Stomach (tissue), 8 donors: ENCODE measurements at regions not wholly inside any gene's neighbourhood (a gene's known extent, or its start where the extent isn't known, plus 50 kb on each side); places are given as distances from the start of the nearest gene placed in this dataset.

Experiments used
- DNase-seq, 2 donors: peaks; one replicate each; pipeline versions ENCODE4 v3.0.0 to v3.0.0-alpha.2; 2013 to 2019
- H3K27ac ChIP-seq, 5 donors: fragments of 200-600 bp in 4 of 5; sonication (generic) in 4 of 5; one replicate each; pipeline ENCODE4 v1.5.1; 2013 to 2019; ENCODE audit warnings: mild to moderate bottlenecking in 1 of 5, moderate library complexity in 1 of 5
- H3K27me3 ChIP-seq, 3 donors: fragments of 200-600 bp; sonication (generic); one replicate each; pipeline ENCODE4 v1.5.1; 2017 to 2019; ENCODE audit warnings: mixed run types in 1 of 3
- H3K36me3 ChIP-seq, 4 donors: fragments of 200-600 bp; sonication (generic); 1 replicate in 3 of 4; 2 replicates in 1 of 4; pipeline ENCODE4 v1.5.1; 2016 to 2019
- H3K4me1 ChIP-seq, 4 donors: fragments of 200-600 bp; sonication (generic); one replicate each; pipeline ENCODE4 v1.5.1; 2016 to 2019
- H3K4me3 ChIP-seq, 4 donors: fragments of 200-600 bp; sonication (generic) in 3 of 4; one replicate each; pipeline ENCODE4 v1.5.1; 2016 to 2019; ENCODE audit warnings: mild to moderate bottlenecking in 1 of 4
- H3K9me3 ChIP-seq, 4 donors: fragments of 200-600 bp; sonication (generic); one replicate each; pipeline ENCODE4 v1.5.1; 2016 to 2019
- EP300 ChIP-seq: sonication (generic); formaldehyde crosslinking; IDR thresholded peaks from one replicate; pipeline ENCODE4 v1.6.1; 2017; ENCODE audit warnings: antibody characterized with exemption
- POLR2A ChIP-seq, 4 donors: fragments of 450-650 bp; IDR thresholded peaks; one replicate each; pipeline ENCODE4 v1.6.1; 2016; ENCODE audit warnings: antibody characterized with exemption in 4 of 4, control low read depth in 2 of 4, mild to moderate bottlenecking in 1 of 4, moderate library complexity in 1 of 4
- POLR2AphosphoS5 ChIP-seq, 3 donors: sonication (generic); formaldehyde crosslinking; IDR thresholded peaks; one replicate each; pipeline ENCODE4 v1.6.1; 2016; ENCODE audit warnings: antibody characterized with exemption in 3 of 3
- WGBS, 5 donors: extraction: QIAGEN DNeasy Blood & Tissue Kit in 3 of 5; methylation state at CpG; one replicate each; pipeline versions ENCODE4 v1.1.5 to v1.1.7; 2013 to 2018; 5-methylcytosine and 5-hydroxymethylcytosine counted together
- intact Hi-C: fragments of 100-400 bp; cut with DNase I; formaldehyde crosslinking; loops from one replicate; pipeline ENCODE4 v1.15.1; 2023; ENCODE audit warnings: low total_unique reads
- TF ChIP-seq, protein P1 (sequence below), 7 experiments: fragments of 450-650 bp in 4 of 7; fragments of 200-600 bp in 3 of 7; sonication (generic) in 3 of 7; IDR thresholded peaks; one replicate each; pipeline ENCODE4 v1.5.1; 2016 to 2019; ENCODE audit warnings: antibody characterized with exemption in 7 of 7, control low read depth in 2 of 7, mild to moderate bottlenecking in 1 of 7
- donor health status: healthy with polysubstance abuse.
- donor health status: Bipolar disorder and iron deficiency.
- donor health status: healthy.

DNA sequence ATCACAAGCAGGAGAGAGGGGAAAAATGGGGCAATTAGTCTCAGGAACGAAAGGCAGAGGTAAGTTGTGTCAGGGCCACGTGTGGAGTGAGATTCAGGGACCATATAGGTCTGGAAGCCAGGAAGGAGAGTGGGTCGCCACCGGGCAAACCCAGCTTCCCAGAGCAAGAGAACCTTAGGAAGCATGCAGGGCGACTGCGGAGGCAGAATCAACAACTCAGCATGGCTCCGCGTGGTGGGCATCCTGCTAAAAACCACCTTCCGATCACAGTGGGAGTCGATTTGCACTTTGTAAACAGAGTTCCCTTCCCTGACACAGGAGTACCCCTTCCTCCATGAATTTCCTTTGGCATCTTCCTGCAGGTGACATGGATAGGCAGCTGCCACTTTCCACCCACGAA, 114.6 kb downstream of the TTC32 start:
- H3K36me3 ChIP-seq: no peaks in the 10 kb centered on the region
- intact Hi-C loops: no loop called here
- 68 to 74% (median 73%) methylated on average over 11 of the region's 11 CpGs for WGBS, 5 donors
- no peaks in the 10 kb centered on the region for H3K27me3 ChIP-seq
- no peak for DNase-seq
- H3K4me1 ChIP-seq: no peaks in the 10 kb centered on the region
- H3K4me3 ChIP-seq: no peak overlapping the region
- H3K27ac ChIP-seq: no peak overlapping the region
- TF ChIP-seq POLR2A (IDR thresholded peaks at IDR 0.05): no peak
- no peak for TF ChIP-seq EP300
- TF ChIP-seq, protein P1, sequence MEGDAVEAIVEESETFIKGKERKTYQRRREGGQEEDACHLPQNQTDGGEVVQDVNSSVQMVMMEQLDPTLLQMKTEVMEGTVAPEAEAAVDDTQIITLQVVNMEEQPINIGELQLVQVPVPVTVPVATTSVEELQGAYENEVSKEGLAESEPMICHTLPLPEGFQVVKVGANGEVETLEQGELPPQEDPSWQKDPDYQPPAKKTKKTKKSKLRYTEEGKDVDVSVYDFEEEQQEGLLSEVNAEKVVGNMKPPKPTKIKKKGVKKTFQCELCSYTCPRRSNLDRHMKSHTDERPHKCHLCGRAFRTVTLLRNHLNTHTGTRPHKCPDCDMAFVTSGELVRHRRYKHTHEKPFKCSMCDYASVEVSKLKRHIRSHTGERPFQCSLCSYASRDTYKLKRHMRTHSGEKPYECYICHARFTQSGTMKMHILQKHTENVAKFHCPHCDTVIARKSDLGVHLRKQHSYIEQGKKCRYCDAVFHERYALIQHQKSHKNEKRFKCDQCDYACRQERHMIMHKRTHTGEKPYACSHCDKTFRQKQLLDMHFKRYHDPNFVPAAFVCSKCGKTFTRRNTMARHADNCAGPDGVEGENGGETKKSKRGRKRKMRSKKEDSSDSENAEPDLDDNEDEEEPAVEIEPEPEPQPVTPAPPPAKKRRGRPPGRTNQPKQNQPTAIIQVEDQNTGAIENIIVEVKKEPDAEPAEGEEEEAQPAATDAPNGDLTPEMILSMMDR (IDR thresholded peaks at IDR 0.05): no peak
- no peak for TF ChIP-seq POLR2AphosphoS5 (IDR thresholded peaks at IDR 0.05)
- H3K9me3 ChIP-seq: no peaks in the 10 kb centered on the region

DNA sequence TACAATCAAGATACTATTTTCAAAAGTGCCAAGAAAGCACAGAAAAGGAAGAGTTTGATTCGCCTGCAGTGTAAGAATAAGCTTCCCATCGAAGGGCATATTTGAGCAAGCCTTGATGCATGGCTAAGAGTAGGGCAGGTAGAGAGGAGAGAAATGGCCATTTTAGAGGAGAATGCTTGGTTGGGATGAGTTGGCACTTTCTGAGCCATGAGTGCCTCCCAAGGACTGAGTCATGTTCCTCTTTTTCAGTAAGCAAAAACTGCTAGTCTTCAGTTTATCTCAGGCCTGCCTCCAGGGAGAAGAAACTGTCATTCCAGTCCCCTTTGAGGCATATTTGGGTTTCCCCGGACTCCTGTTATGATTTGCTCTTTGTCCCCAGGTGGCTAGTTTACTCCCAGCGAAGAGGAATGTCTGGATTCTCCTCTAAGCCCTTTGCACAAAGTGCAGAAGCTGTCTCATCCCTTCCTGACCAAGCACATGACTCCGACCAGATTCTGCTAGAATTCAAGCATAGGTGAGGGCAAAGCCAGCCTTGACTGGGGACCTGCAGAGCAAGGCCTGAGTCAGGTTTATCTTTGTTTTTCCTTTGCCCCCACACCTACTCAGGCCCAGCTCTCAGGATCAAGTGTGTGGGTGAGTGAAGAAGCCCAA, 115.2 kb downstream of the TTC32 start:
- Histone ChIP-seq H3K9me3 (no peaks in the 10 kb centered on the region), H3K4me3 (no peak overlapping the region), H3K4me1 (no peaks in the 10 kb centered on the region), H3K27ac (no peak overlapping the region), H3K36me3 (no peaks in the 10 kb centered on the region), H3K27me3 (no peaks in the 10 kb centered on the region)
- WGBS, 5 donors: 71 to 79% (median 71%) methylated on average over 5 of the region's 5 CpGs
- intact Hi-C loops: no loop called here
- no peak for DNase-seq
- TF ChIP-seq, protein P1 (IDR thresholded peaks at IDR 0.05): no peak
- no peak for TF ChIP-seq POLR2A (IDR thresholded peaks at IDR 0.05)
- TF ChIP-seq EP300: no peak
- no peak for TF ChIP-seq POLR2AphosphoS5 (IDR thresholded peaks at IDR 0.05)

DNA sequence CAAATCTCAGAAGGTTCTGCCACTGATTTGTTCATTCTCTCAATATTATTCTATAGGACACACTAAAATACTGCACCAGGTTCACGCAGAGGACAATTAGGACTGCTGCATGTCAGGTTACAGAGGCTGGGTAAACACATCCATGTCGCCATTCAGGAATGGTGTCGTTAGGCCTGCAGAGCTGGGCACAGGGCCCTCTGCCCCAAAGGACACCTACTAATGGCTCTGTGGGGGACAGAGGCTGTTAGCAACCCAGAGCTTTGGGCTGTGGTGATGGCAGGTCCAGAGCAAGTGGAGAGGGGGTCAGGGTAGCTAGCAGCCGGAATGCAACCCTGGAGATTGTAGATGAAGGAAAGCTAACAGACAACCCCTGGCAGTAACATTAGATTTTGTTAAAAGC, 115.9 kb downstream of the TTC32 start:
- no peak for DNase-seq
- WGBS, 5 donors: 69 to 85% (median 76%) methylated on average over 4 of the region's 4 CpGs
- Histone ChIP-seq H3K4me3 (no peak overlapping the region), H3K9me3 (no peaks in the 10 kb centered on the region), H3K27ac (no peak overlapping the region), H3K27me3 (no peaks in the 10 kb centered on the region), H3K4me1 (no peaks in the 10 kb centered on the region), H3K36me3 (no peaks in the 10 kb centered on the region)
- intact Hi-C loops: no loop called here
- no peak for TF ChIP-seq POLR2A (IDR thresholded peaks at IDR 0.05)
- TF ChIP-seq EP300: no peak
- TF ChIP-seq POLR2AphosphoS5 (IDR thresholded peaks at IDR 0.05): no peak
- TF ChIP-seq, protein P1 (IDR thresholded peaks at IDR 0.05): no peak

DNA sequence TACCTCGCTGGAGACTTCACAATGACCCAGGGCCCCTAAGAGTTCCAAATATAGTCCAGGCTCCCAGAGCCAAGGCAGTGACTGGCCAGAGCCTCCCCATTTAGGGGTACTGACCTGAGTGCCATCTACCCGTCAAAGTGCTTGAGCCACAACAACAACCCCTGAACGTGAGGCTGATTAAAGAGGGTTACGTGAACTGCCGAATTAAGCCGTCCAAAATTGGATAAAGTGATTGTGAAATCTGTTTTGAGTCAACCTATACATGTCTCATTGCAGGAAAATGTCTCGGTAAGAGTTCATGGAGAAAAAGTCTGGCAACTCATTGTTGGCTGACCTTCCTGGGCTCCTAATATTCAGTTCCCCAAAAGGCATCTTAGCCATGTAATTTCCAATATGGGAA, 116.3 kb downstream of the TTC32 start:
- H3K4me1 ChIP-seq: no peaks in the 10 kb centered on the region
- intact Hi-C loops: no loop called here
- no peak for DNase-seq
- no peak for TF ChIP-seq EP300
- TF ChIP-seq, protein P1 (IDR thresholded peaks at IDR 0.05): no peak
- no peak for TF ChIP-seq POLR2A (IDR thresholded peaks at IDR 0.05)
- TF ChIP-seq POLR2AphosphoS5 (IDR thresholded peaks at IDR 0.05): no peak
- H3K27me3 ChIP-seq: no peaks in the 10 kb centered on the region
- no peaks in the 10 kb centered on the region for H3K36me3 ChIP-seq
- H3K4me3 ChIP-seq: no peak overlapping the region
- 88 to 93% (median 92%) methylated on average over 7 of the region's 7 CpGs for WGBS, 5 donors
- H3K9me3 ChIP-seq: no peaks in the 10 kb centered on the region
- H3K27ac ChIP-seq: no peak overlapping the region
